Keratinocyte (primary cell): ENCODE measurements at regions not wholly inside any gene's neighbourhood (a gene's known extent, or its start where the extent isn't known, plus 50 kb on each side); places are given as distances from the start of the nearest gene placed in this dataset.

Source experiments
- DNase-seq: peaks from one replicate; pipeline ENCODE4 v3.0.0-alpha.2; 2011; ENCODE audit warnings: low read depth, missing footprints, low spot score
- FAIRE-seq: peaks from 2 replicates; lab custom pipeline; 2011; peaks lifted over from hg19 to GRCh38; lab: Jason Lieb, UNC
- H2AFZ ChIP-seq: 2 replicates; pipeline ENCODE4 v1.6.0; 2012; ENCODE audit warnings: low read length, control low read depth, inconsistent platforms; ENCODE audit not compliant: control insufficient read depth
- H3K27ac ChIP-seq: 2 replicates; pipeline ENCODE4 v1.5.1; 2011; ENCODE audit warnings: low read length; ENCODE audit not compliant: control insufficient read depth, insufficient read depth
- H3K27me3 ChIP-seq: 3 replicates; pipeline ENCODE4 v1.6.0; 2011; ENCODE audit warnings: low read length; ENCODE audit not compliant: control insufficient read depth, insufficient read depth; ENCODE audit errors: extremely low read depth
- H3K36me3 ChIP-seq, 2 experiments: 2 replicates in 1 of 2; 3 replicates in 1 of 2; pipeline ENCODE4 v1.5.1; 2011; ENCODE audit warnings: low read length in 2 of 2, mild to moderate bottlenecking in 1 of 2; ENCODE audit not compliant: control insufficient read depth in 2 of 2, insufficient read depth in 2 of 2; ENCODE audit errors: extremely low read depth in 1 of 2
- H3K4me1 ChIP-seq: 3 replicates; pipeline ENCODE4 v1.5.1; 2011; ENCODE audit warnings: low read length; ENCODE audit not compliant: control insufficient read depth, insufficient read depth; ENCODE audit errors: extremely low read depth
- H3K4me2 ChIP-seq: 3 replicates; pipeline ENCODE4 v1.6.0; 2011; ENCODE audit warnings: low read depth, low read length; ENCODE audit not compliant: control insufficient read depth, insufficient read depth; ENCODE audit errors: extremely low read depth
- H3K4me3 ChIP-seq, 3 experiments: fragments of 200-600 bp in 1 of 3; sonication (generic) in 1 of 3; 2 replicates in 2 of 3; 3 replicates in 1 of 3; pipeline ENCODE4 v1.5.1; 2011 to 2016; ENCODE audit warnings: low read length in 3 of 3, mild to moderate bottlenecking in 3 of 3, control low read depth in 2 of 3, inconsistent platforms in 1 of 3, low read depth in 1 of 3, mixed read lengths in 1 of 3, mixed run types in 1 of 3, moderate library complexity in 1 of 3; ENCODE audit not compliant: control insufficient read depth in 2 of 3, insufficient read depth in 2 of 3; ENCODE audit errors: extremely low read depth in 1 of 3
- H3K79me2 ChIP-seq: 2 replicates; pipeline ENCODE4 v1.6.0; 2012; ENCODE audit warnings: low read length; ENCODE audit not compliant: control insufficient read depth, insufficient read depth
- H3K9ac ChIP-seq: 3 replicates; pipeline ENCODE4 v1.6.0; 2011; ENCODE audit warnings: low read length; ENCODE audit not compliant: control insufficient read depth, insufficient read depth; ENCODE audit errors: extremely low read depth
- H3K9me1 ChIP-seq: 3 replicates; pipeline ENCODE4 v1.6.0; 2011; ENCODE audit warnings: low read length; ENCODE audit not compliant: control insufficient read depth, insufficient read depth; ENCODE audit errors: extremely low read depth
- H3K9me3 ChIP-seq: 2 replicates; pipeline ENCODE4 v1.5.1; 2012; ENCODE audit warnings: low read depth, low read length; ENCODE audit not compliant: control insufficient read depth
- H4K20me1 ChIP-seq: 3 replicates; pipeline ENCODE4 v1.6.0; 2011; ENCODE audit warnings: low read length; ENCODE audit not compliant: control insufficient read depth, insufficient read depth; ENCODE audit errors: extremely low read depth
- CTCF ChIP-seq, 3 experiments: IDR thresholded peaks in 1 of 3; conservative IDR thresholded peaks in 1 of 3; optimal IDR thresholded peaks in 1 of 3; 2 replicates in 2 of 3; 3 replicates in 1 of 3; pipeline versions ENCODE3 to v1.5.1; 2011; ENCODE audit warnings: low read length in 3 of 3, mild to moderate bottlenecking in 3 of 3, moderate library complexity in 2 of 3, control low read depth in 1 of 3, inconsistent platforms in 1 of 3; ENCODE audit not compliant: insufficient read depth in 2 of 3; ENCODE audit errors: extremely low read depth in 1 of 3
- EZH2 ChIP-seq: IDR thresholded peaks from one replicate; pipeline ENCODE4 v1.6.1; 2012; ENCODE audit warnings: inconsistent platforms, mild to moderate bottlenecking, low read length, moderate library complexity
- dilution Hi-C: fragments of 300-500 bp; cut with MboI; formaldehyde crosslinking; loops from one replicate; pipeline ENCODE4 v1.7.0; 2020; ENCODE audit warnings: low sequenced_read_pairs; ENCODE audit not compliant: extremely low pct_ligation_motif_present

GRCh38 chr3:13223574-13224237 lies 150.5 kb upstream of the IQSEC1 start:
- H2AFZ ChIP-seq = no peak overlapping the region
- no peaks in the 10 kb centered on the region for H3K36me3 ChIP-seq
- FAIRE-seq (peak; percentile 78), DNase-seq (no peak)
- dilution Hi-C loops = no loop called here
- H3K4me1 ChIP-seq = peaks cover 8% of the 10 kb centered on the region
- no peaks in the 10 kb centered on the region for H3K9me1 ChIP-seq
- H3K4me2 ChIP-seq = peak overlapping the region; percentile 10
- H3K4me3 ChIP-seq = no peak overlapping the region
- no peaks in the 10 kb centered on the region for H3K79me2 ChIP-seq
- H4K20me1 ChIP-seq = no peaks in the 10 kb centered on the region
- TF ChIP-seq CTCF (optimal IDR thresholded peaks at IDR 0.05 in 1 of 3, IDR thresholded peaks at IDR 0.05 in 1 of 3, conservative IDR thresholded peaks at IDR 0.05 in 1 of 3; ENCODE audit: extremely low read depth in 1 of 3, insufficient read depth in 2 of 3, low read length in 3 of 3) = no peak
- no peak for TF ChIP-seq EZH2
- no peak overlapping the region for H3K27ac ChIP-seq
- no peak overlapping the region for H3K9ac ChIP-seq
- H3K9me3 ChIP-seq = no peaks in the 10 kb centered on the region
- H3K27me3 ChIP-seq = no peaks in the 10 kb centered on the region

GRCh38 chr3:13222891-13223573 lies 149.8 kb upstream of the IQSEC1 start:
- no peak overlapping the region for H2AFZ ChIP-seq
- no peaks in the 10 kb centered on the region for H4K20me1 ChIP-seq
- no peak overlapping the region for H3K4me3 ChIP-seq
- dilution Hi-C loops = no loop called here
- no peaks in the 10 kb centered on the region for H3K79me2 ChIP-seq
- peaks cover 14% of the 10 kb centered on the region for H3K4me1 ChIP-seq
- no peaks in the 10 kb centered on the region for H3K36me3 ChIP-seq
- H3K4me2 ChIP-seq = no peak overlapping the region
- TF ChIP-seq EZH2 (no peak), CTCF (optimal IDR thresholded peaks at IDR 0.05 in 1 of 3, IDR thresholded peaks at IDR 0.05 in 1 of 3, conservative IDR thresholded peaks at IDR 0.05 in 1 of 3; ENCODE audit: extremely low read depth in 1 of 3, insufficient read depth in 2 of 3, low read length in 3 of 3) (no peak)
- no peak overlapping the region for H3K9ac ChIP-seq
- DNase-seq = no peak
- H3K9me1 ChIP-seq = no peaks in the 10 kb centered on the region
- no peaks in the 10 kb centered on the region for H3K9me3 ChIP-seq
- no peak overlapping the region for H3K27ac ChIP-seq
- no peaks in the 10 kb centered on the region for H3K27me3 ChIP-seq
- no peak for FAIRE-seq
